ENCODE measurements at regions not wholly inside any gene's neighbourhood (a gene's known extent, or its start where the extent isn't known, plus 50 kb on each side); places are given as distances from the start of the nearest gene placed in this dataset.
"Not testable (repeated sequence)": the region's sequence is repeated elsewhere in the genome, so short reads cannot be mapped to it uniquely, and the experiment has no call there.

DNA sequence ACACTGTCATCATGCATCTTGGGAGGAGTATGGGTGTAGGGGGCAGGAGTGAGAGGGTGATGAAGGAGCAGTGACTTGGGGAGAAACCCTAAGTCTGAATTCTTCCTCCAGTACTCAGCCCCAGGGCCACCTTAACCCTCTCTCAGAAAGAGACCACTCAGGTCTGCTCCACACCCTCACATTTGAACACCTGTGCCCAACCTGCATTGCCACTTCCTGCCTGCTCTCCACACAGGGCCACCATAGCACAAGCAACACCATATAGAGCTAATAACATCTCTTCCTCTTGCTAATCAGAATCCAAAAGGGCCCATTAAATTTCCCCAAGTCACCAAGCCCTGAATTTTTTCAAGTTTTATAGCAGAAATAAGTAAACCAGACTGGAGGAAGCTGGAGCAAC is 278.7 kb downstream of the KDM5D start:
- no peaks in the 10 kb centered on the region for H3K27me3 ChIP-seq (replicated peaks; ENCODE audit: insufficient read depth)
- H3K9me3 ChIP-seq = no peaks in the 10 kb centered on the region
- no peaks in the 10 kb centered on the region for H3K36me3 ChIP-seq
- no peak overlapping the region for H3K27ac ChIP-seq
- H3K4me1 ChIP-seq (ENCODE audit: control insufficient read depth in 1 of 2, low read depth in 2 of 2) = no peaks in the 10 kb centered on the region
- ATAC-seq (ENCODE audit: insufficient number of reproducible peaks, low FRiP score, low read depth) (no peak), DNase-seq (ENCODE audit: low spot score) (no peak)
- H3K4me3 ChIP-seq = no peak overlapping the region
- TF ChIP-seq, protein P1, sequence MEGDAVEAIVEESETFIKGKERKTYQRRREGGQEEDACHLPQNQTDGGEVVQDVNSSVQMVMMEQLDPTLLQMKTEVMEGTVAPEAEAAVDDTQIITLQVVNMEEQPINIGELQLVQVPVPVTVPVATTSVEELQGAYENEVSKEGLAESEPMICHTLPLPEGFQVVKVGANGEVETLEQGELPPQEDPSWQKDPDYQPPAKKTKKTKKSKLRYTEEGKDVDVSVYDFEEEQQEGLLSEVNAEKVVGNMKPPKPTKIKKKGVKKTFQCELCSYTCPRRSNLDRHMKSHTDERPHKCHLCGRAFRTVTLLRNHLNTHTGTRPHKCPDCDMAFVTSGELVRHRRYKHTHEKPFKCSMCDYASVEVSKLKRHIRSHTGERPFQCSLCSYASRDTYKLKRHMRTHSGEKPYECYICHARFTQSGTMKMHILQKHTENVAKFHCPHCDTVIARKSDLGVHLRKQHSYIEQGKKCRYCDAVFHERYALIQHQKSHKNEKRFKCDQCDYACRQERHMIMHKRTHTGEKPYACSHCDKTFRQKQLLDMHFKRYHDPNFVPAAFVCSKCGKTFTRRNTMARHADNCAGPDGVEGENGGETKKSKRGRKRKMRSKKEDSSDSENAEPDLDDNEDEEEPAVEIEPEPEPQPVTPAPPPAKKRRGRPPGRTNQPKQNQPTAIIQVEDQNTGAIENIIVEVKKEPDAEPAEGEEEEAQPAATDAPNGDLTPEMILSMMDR (IDR thresholded peaks at IDR 0.05) = no peak

DNA sequence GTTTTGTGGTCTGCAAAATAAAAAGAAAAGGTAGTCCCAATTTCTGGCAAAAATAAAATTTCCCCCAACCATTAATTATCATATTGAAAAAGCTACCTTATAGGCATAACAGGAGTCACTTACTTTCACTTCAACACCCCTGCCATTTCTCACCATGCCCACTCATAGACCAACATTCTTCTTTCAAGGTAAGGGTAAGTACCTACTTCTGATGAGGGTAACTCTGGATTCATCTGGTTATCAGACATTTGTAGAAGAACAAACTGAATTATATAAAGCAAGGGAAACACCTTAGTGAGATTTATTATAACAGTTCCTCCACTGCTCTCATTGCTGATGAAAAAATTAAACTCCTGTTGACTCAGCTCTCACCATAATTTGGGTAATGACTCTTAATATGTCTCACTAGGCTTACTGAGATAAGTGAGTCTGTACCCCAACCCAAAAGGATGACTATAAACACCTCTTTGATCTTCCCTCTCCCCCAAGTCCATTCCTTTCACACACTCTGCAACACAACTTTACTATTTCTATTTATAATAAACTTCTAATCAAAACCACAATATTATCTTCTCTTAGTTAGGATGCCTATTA is 287.6 kb downstream of the KDM5D start:
- H3K9me3 ChIP-seq = no peaks in the 10 kb centered on the region
- no peak for DNase-seq (ENCODE audit: low spot score)
- no peak for ATAC-seq (ENCODE audit: insufficient number of reproducible peaks, low FRiP score, low read depth)
- no peaks in the 10 kb centered on the region for H3K36me3 ChIP-seq
- no peaks in the 10 kb centered on the region for H3K4me1 ChIP-seq (ENCODE audit: control insufficient read depth in 1 of 2, low read depth in 2 of 2)
- H3K27me3 ChIP-seq (replicated peaks; ENCODE audit: insufficient read depth) = no peaks in the 10 kb centered on the region
- H3K27ac ChIP-seq = no peak overlapping the region
- H3K4me3 ChIP-seq = no peak overlapping the region
- TF ChIP-seq, protein P1 (IDR thresholded peaks at IDR 0.05) = no peak

DNA sequence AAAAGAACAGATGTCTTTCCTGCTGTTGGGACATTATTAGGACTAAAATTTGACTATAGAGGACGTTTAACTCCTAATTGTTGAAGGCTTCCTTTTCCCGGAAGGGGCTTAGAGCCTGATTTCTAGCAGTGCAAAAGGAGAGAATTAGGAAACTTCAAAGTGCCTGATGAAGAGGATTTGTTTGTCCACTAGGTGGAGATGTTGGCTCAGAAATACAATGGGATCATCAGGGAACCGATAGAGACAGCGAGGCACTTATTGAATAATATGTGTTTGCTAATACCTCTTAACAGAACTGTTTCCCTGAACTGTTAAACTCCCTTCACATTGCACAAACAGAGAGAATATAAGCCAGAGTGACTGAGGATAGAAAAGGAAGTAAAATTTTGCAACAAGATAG is 311.5 kb downstream of the KDM5D start:
- Histone ChIP-seq H3K4me1 (ENCODE audit: control insufficient read depth in 1 of 2, low read depth in 2 of 2) (no peaks in the 10 kb centered on the region), H3K36me3 (no peaks in the 10 kb centered on the region), H3K27me3 (replicated peaks; ENCODE audit: insufficient read depth) (no peaks in the 10 kb centered on the region), H3K27ac (no peak overlapping the region), H3K9me3 (no peaks in the 10 kb centered on the region), H3K4me3 (no peak overlapping the region)
- ATAC-seq (ENCODE audit: insufficient number of reproducible peaks, low FRiP score, low read depth) (no peak), DNase-seq (ENCODE audit: low spot score) (no peak)
- TF ChIP-seq, protein P1 (IDR thresholded peaks at IDR 0.05) = peak; percentile 60

DNA sequence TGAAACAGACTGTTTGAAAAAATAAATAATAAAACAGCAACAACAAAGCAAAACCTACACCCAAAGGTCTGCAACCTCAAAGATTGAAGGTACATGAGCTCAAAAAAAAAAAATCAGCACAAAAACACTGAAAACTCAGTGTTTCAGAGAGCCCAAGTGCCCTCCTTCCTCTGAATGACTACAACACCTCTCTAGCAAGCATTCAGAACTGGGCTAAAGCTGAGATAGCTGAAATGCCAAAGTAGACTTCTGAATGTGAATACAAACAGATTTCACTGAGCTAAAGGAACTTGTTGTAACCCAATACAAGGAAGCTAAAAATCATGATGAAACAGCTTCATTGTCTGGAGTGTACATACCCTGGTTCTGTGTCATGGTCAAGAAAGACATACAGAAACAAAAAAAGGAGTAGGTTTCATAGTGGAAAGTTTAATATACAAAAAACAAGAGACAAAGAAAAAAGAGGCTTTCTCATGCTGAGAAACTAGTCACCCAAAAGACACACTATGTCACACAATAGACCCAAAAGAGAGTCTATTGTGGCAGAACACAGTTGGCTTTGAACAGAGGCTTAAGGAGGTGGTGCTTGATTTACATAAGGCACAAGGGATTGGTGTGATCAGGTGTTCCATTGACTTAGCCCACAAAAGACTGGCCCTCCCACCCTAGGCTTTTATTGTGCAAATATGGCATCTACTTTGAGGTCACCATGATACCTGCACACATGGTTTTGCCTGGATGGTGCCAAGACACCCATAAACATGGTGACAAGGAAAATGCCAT is 316.6 kb downstream of the KDM5D start:
- Histone ChIP-seq H3K36me3 (no peaks in the 10 kb centered on the region), H3K4me3 (no peak overlapping the region), H3K27me3 (replicated peaks; ENCODE audit: insufficient read depth) (no peaks in the 10 kb centered on the region), H3K27ac (no peak overlapping the region), H3K4me1 (ENCODE audit: control insufficient read depth in 1 of 2, low read depth in 2 of 2) (no peaks in the 10 kb centered on the region), H3K9me3 (no peaks in the 10 kb centered on the region)
- no peak for ATAC-seq (ENCODE audit: insufficient number of reproducible peaks, low FRiP score, low read depth)
- TF ChIP-seq, protein P1 (IDR thresholded peaks at IDR 0.05) = no peak
- no peak for DNase-seq (ENCODE audit: low spot score)

DNA sequence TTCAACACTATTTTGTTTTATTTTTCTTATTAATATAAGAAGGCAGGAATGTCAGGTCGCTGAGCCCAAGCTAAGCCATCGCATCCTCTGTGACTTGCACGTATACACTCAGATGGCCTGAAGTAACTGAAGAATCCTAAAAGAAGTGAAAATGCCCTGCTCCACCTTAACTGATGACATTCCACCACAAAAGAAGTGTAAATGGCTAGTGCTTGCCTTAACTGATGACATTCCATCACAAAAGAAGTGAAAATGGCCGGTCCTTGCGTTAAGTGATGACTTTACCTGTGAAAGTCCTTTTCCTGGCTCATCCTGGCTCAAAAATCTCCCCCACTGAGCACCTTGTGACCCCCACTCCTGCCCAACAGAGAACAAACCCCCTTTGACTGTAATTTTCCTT is 317.3 kb downstream of the KDM5D start:
- not testable (repeated sequence) for H3K9me3 ChIP-seq; H3K27ac ChIP-seq; H3K4me3 ChIP-seq; H3K36me3 ChIP-seq; H3K4me1 ChIP-seq (ENCODE audit: control insufficient read depth in 1 of 2, low read depth in 2 of 2); H3K27me3 ChIP-seq (replicated peaks; ENCODE audit: insufficient read depth); ATAC-seq (ENCODE audit: insufficient number of reproducible peaks, low FRiP score, low read depth); DNase-seq (ENCODE audit: low spot score)

Measured in thoracic aorta (tissue), 2 donors.